Cardiac fibroblast (primary cell): ENCODE measurements at regions not wholly inside any gene's neighbourhood (a gene's known extent, or its start where the extent isn't known, plus 50 kb on each side); places are given as distances from the start of the nearest gene placed in this dataset.
"Not testable (repeated sequence)": the region's sequence is repeated elsewhere in the genome, so short reads cannot be mapped to it uniquely, and the experiment has no call there.

ENCODE experiments used
- DNase-seq, 2 donors: peaks; one replicate each; pipeline versions ENCODE4 v3.0.0 to v3.0.0-alpha.2; 2010; ENCODE audit warnings: low read depth in 2 of 2
- H3K4me3 ChIP-seq, 2 donors: replicated peaks in 1 of 2; 1 replicate in 1 of 2; 2 replicates in 1 of 2; pipeline ENCODE4 v1.5.1; 2011; ENCODE audit warnings: low read depth in 2 of 2, low read length in 2 of 2, mild to moderate bottlenecking in 2 of 2, moderate library complexity in 1 of 2
- TF ChIP-seq, protein P1 (sequence below): IDR thresholded peaks from one replicate; pipeline ENCODE4 v1.5.1; 2011; ENCODE audit warnings: low read depth, mild to moderate bottlenecking, low read length, inconsistent platforms

DNA sequence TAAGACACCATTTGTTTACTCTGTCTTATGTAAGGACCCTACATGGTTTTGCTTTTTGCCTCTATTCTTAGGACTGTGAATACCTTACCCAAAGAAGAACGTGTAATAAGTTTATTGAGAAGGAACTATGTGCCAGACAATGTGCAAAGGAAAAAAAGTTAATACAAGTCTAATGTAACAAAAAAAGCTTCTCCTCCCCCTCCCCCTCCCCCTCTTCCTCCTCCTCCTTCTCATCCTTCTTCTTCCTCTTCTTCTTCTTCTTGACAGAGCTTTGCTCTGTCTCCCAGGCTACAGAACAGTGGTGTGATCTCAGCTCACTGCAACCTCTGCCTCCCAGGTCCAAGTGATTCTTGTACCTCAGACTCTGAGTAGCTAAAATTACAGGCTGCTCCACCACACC, 50.9 kb upstream of the MITF start:
- TF ChIP-seq, protein P1, sequence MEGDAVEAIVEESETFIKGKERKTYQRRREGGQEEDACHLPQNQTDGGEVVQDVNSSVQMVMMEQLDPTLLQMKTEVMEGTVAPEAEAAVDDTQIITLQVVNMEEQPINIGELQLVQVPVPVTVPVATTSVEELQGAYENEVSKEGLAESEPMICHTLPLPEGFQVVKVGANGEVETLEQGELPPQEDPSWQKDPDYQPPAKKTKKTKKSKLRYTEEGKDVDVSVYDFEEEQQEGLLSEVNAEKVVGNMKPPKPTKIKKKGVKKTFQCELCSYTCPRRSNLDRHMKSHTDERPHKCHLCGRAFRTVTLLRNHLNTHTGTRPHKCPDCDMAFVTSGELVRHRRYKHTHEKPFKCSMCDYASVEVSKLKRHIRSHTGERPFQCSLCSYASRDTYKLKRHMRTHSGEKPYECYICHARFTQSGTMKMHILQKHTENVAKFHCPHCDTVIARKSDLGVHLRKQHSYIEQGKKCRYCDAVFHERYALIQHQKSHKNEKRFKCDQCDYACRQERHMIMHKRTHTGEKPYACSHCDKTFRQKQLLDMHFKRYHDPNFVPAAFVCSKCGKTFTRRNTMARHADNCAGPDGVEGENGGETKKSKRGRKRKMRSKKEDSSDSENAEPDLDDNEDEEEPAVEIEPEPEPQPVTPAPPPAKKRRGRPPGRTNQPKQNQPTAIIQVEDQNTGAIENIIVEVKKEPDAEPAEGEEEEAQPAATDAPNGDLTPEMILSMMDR, result no peak
- DNase-seq, result no peak
- H3K4me3 ChIP-seq, result no peak overlapping the region

DNA sequence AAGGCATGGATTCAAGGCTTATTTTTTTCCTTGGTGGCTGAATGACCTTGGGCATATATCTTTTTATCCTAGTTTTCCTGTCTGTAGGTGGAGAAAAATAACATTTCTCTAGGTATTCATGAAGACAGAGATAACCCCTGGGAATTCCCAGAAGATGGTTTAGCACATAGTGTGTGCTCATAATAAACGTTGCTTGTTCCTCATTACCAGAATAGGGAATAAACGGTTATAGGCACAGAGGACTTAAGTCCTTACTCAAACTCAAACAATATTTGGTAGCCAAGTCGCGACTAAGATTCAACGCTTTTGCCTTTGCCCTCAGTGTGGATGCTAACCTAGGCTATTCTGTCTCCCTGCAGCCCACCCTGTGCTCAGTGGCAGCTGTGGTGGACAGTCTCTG, 51.6 kb upstream of the MITF start:
- TF ChIP-seq, protein P1, result no peak
- no peak for DNase-seq
- no peak overlapping the region for H3K4me3 ChIP-seq

DNA sequence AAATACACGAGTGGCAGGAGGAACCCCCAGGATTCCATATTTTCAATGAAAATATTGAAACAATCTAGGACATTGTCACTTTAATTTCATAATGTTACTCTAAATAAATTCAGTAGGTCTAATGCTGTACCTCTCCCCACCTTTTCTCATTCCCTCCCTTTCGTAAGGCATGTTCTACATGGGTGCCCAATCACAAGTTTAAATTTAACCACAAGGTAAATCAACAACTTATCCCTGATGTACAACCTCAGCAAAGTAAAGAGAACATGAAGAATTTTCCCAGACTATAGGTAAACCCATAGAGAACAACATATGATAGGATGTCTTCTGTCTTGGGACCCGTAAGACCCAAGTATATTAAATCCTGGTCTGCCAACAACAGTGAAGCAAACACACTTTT, 53.2 kb upstream of the MITF start:
- no peak overlapping the region for H3K4me3 ChIP-seq
- TF ChIP-seq, protein P1, result no peak
- DNase-seq, result no peak

DNA sequence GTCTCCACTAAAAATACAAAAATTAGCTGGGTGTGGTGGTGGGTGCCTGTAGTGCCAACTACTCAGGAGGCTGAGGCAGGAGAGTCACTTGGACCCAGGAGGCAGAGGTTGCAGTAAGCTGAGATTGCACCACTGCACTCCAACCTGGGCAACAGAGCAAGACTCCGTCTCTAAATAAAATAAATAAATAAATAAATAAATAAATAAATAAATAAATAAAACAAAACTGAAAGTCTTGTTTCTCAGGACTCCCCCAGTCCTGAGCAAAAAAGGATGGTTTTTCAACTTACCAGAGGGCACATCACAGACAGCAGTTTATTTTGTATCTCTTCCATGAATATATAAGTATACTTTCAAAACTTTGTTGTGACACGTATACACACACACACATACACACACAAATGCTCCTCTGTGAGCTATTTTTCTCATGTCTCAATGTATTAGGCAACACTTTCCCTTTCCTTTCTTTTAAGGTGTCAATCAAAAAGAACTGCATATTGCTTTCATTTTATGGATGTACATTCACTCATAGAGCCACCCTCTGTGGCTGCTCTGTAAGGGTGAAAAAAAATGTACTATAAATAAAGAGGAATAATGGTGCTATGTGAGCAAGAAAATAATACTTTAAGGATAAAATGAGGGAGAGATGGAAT, 54.8 kb upstream of the MITF start:
- DNase-seq, result no peak
- H3K4me3 ChIP-seq, result no peak overlapping the region
- TF ChIP-seq, protein P1, result no peak

DNA sequence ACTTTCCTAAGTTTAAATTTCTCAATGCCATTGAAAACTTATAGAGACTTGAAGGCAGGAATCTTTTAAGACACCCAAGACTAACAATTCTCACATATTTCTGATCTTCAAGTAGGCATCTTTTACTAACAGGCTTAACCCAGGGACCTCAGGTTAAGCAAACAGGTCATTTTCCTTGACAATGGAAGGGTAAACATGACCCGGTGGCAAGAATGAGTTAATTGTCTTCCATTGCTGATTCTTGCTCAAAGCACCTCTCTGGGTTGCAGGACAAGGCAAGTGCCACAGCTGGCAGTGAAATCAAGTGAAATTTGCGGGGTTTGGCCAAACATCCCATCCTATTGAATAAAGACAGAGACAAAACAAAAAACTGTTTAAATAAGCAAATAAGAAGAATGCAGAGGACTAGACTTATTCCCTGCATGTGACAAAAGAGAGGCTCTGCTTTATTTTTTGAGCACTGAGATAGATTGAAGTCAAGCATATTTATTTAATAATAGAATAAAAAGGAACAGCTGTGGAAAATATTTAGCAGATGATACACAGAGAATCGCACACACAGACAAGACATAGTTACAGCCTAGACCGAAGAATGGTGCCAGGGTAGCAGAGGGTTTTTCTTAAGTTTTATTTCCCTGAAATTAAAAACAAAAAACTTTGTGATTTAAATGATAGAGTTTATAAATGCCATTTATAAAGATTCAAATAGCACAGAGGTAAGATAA, 56.0 kb upstream of the MITF start:
- H3K4me3 ChIP-seq, result no peak overlapping the region
- TF ChIP-seq, protein P1, result no peak
- no peak for DNase-seq

DNA sequence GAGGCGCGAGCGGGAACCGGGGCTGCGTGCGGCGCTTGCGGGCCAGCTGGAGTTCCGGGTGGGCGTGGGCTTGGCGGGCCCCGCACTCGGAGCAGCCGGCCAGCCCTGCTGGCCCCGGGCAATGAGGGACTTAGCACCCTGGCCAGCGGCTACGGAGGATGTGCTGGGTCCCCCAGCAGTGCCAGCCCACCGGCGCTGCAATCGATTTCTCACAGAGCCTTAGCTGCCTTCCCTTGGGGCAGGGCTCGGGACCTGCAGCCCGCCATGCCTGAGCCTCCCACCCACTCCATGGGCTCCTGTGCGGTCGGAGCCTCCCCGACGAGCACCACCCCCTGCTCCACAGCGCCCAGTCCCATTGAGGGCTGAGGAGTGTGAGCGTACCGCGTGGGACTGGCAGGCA, 61.8 kb upstream of the MITF start:
- not testable (repeated sequence) for H3K4me3 ChIP-seq, DNase-seq

DNA sequence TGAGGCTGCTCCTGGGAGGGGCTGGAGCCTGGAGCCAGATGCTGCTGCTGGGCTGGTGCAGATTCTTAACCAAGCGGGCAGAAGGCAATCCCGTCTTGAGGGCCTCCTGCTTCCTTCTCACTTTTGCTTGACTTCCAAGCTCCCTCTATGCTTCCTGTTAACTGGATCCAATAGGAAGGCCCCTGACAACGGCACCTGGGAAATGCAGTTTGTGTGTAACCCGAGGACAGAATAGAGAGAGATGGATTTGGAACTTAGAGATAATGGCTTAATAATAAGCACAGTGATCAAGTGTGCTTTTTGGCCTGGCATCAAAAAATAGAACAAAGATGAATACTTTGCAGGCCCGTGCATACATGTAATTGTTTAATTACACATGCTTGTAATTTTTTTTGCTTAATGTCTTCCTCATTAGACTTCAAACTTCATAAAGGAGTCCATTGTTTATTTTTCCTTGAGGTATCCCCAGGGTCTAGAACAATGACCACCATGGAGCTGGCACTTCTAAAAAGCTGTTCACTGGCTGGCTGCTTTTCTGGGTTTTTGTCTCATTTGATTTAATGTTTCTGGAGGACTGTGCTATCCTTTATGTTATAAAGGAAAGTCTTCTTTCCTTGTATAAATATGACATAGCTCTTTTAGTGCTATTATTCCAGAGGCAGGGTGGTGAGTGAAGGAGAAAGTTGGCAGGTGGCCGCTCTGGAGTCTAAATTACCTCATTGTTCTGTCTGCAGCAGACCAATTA, 63.3 kb upstream of the MITF start:
- TF ChIP-seq, protein P1, result no peak
- H3K4me3 ChIP-seq, result no peak overlapping the region
- no peak for DNase-seq
